CD4-positive, alpha-beta T cell treated with Interleukin-15 for 1 hour (primary cell): ENCODE measurements at regions not wholly inside any gene's neighbourhood (a gene's known extent, or its start where the extent isn't known, plus 50 kb on each side); places are given as distances from the start of the nearest gene placed in this dataset.

Experiments
- DNase-seq: peaks from one replicate; pipeline ENCODE4 v3.0.0-alpha.2; 2020

DNA sequence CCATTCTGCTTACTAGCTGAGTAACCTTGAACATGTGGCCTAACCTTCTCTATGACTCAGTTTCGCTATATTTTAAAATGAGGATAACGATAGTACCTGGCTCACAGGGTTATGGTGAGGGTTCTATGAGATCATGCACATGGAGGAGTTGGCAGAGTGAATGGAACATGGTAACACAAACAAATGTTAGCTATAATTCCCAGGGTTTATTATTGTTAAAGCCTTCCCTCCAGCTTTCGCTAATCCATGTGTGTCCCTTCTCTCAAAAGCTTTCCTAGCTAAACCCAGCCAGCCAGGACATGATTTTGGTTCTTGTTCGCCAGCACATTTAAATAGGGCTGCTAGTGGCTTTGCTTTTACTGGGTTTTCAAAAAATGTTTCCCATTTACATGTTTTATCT, 361.0 kb upstream of the NFE2L3 start:
- no peak for DNase-seq

DNA sequence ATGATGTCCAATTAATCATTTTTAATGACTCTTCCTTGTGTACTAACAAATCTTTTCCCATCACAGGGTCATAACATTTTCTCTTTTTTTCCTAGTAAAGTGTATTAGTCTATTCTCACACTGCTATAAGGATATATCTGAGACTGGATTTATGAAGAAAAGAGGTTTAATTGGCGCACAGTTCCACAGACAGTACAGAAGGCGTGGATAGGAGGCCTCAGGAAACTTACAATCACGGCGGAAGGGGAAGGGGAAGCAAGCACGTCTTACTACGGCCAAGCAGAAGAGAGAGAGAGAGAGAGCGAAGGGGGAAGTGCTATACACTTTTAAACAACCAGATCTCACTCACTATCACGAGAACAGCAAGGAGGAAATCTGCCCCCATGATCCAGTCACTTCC, 359.4 kb upstream of the NFE2L3 start:
- no peak for DNase-seq

DNA sequence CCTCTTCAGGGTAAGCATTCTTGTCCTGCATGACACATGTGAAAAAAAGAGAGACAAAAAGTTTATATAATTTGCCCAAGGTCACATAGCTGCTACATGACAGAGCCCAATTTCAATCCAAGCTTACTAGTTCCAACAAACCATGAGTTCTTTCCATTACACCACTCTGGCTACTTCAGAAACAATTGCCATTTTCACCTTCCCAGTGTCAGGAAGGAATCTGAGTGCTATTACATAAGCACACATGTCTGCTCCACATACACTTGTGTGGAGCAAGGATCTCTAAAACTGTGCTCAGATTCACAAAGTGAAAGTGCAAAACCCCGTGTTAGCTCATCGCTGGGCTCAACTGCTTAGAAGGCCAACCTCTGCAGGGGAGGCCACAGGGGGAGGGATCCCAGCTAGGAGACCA, 356.2 kb upstream of the NFE2L3 start:
- DNase-seq = no peak

DNA sequence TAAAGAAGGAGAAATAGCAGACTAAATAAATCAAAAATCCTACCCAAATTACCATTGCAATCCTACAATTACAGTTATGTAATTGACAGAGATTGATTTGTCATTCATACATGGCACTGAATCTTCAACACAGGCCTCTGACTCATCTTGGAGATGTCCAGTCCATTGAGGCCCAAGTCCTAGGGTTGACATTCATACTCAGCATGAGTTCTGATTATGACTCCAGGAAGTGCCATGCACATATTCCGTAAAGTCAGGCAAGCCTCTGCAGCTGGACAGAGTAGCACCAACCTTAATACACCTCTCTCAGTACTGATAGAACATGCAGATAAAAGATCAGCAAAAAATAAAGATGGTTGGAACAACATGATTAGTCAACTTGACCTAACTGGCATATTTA, 353.7 kb upstream of the NFE2L3 start:
- DNase-seq = no peak

DNA sequence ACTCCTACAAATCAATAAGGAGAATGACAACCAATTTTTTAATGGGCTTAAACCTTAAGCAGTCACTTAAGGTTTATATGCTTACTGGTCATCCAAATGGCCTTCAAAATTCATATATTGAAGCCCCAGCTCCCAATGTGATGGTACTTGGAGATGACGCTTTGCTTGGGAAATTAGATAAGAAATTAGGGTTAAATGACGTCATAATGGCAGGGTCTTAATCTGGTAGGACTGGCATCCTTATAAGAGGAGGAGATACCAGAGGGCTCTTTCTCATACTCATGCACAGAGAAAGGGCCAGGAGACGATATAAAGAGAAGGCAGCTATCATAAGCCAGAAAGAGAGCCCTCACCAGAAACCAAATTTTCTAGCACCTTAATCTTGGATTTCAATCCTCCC, 350.8 kb upstream of the NFE2L3 start:
- DNase-seq = no peak

DNA sequence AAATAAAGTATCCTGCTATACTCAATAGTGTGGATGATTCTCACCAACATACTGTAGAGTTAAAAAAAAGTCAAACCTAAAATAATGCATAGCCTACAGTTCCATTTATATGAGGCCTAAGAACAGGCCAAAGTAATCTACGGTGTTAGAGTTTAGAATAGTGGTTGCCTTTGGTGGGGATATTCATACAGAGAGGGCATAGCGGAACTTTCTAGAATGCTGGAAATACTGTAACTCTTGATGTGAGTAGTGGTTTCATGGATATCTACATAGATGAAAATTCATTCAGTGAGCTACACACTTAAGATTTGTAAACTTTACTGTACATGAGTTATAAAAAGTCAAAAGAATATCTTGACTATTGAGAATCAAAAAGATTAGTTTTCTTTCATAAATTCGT, 349.9 kb upstream of the NFE2L3 start:
- no peak for DNase-seq

DNA sequence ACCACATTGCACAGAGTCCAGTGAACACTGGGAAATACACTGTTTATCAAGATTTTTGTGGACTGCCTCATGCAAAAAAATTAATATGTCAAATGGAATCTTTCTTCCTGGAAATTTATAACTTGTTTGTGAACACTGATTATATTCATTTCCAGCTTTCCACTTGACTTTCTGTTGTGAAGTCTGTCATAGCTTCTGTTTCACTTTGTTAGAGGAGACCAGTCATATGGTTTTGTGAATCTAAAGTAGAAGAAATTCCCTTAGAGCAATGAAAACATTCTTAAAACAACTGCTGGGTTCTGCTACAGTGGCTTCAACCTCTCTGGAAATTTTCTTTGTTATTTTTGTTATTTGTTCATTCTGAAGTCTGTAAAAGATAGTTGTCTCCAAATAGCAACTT, 349.5 kb upstream of the NFE2L3 start:
- no peak for DNase-seq

DNA sequence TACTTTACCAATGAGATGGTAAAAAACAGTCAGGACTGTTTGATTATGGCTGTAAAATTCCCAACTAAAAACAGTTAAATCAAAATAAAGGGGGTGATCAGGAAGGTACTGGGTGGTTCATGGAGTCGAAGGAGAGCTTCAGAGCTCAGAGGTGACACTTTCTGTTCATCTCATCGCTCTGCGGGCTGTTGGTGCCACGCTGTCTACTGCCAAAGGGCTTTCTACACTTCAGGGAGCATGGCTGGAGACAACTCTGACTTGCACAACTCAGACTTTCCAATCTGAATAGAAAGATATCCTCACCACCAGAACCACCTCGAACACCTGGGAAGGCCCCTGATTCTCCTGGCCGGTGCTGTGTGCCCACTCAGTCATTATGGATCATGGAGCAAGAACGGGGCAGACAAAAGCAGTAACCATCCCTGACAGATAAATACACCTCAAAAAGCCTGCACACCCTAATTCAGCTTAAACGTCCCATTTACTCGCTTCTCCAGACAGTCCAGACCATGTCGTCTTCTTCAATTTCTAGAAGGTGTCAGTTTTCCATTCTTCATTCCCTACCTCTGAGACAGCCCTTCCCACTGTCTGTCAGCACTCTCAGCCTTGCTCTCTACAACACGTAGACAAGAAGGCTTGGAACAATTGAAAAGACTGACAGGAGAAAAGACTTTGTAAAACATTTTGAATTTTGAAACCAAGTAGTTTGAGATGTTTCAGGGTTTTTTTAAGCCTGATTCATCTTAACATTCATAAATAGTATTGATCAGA, 348.7 kb upstream of the NFE2L3 start:
- no peak for DNase-seq

DNA sequence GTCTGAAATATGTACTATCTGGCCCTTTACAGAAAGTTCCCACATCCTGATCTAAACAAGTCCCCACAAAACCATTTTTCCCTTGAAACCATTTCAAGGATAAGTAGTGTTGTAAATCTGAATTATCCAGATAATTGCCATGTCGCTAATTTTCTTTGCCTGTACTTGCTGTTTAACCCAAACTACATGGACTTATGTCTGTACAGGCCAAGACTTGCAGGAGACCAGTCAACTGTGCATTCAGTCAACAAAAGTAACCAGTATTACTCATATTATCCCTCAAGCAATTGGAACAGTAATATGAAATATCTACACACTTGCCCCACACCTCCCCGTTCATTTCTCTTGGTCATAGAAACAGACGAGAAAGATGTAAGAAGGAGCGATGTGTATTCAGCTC, 347.8 kb upstream of the NFE2L3 start:
- no peak for DNase-seq

DNA sequence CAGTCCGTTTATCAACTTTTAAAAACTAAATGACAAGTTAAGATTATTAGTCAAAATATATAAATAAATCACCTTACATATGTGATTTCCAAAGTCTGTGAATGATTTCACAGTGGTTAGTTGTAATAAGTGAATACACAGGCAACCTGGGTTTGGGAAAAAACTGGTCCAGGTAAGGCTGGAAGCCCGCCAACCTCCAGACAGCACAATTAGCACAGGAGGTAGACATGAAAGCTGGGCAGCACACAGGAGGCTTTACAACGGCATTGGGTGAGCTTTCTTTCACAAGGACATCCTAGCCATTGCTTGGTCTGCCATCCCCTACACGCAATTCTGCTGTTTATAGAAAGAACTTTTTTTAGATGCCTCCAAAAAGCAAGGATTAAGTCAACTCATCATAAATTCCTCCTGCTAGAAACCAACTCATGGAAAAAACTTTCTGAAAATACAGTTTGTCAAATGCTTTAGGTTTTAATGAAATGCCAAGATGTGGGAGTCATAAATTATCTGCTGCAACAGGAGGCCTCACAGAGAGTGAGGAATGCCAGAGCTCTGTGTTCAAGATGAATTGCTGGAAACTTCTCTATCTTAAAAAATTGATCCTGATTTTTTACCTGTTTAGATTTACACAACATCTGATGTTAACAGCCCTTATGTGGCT, 346.8 kb upstream of the NFE2L3 start:
- DNase-seq = no peak

DNA sequence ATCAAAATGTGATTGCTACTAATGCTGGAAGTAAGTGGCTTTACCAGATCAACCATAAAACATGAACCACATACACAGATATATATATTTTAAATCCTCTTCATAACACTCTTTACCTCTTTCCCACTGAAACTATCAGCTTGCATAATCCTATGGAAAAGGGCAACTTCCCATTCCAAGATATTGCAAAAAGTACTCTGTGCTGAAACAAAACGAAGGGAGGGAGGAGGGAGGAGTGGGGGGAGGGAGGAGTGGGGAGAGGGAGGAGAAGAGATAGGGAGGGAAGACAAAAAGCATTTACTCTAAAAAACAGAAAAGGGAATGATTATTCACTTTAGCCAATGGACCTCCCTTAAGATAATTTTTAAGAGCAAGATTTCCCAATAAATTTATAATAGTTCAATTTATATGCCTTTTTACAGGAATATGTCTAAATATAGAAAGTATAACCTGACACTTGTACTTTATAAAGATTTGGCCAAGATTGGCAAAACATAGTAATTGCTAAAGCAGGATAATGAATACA, 344.8 kb upstream of the NFE2L3 start:
- DNase-seq = no peak

DNA sequence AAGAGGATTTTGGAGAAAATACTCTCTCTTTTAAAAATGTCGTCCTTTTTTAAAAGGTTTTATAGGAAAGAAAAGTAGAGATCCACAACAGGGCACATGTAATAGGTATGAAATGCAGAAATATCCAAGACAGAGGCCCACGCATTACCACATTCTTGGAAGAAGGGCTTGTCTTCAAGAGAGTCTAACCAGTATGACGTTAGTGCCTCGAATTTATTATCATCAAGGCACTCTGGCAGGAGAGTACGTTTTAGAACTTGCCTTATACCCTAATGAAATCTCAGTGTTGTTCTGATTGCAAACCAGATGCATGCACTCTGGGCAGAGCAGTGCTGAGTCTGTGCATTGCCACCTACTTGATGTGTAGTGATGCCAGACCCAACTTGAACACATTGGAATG, 342.6 kb upstream of the NFE2L3 start:
- no peak for DNase-seq

DNA sequence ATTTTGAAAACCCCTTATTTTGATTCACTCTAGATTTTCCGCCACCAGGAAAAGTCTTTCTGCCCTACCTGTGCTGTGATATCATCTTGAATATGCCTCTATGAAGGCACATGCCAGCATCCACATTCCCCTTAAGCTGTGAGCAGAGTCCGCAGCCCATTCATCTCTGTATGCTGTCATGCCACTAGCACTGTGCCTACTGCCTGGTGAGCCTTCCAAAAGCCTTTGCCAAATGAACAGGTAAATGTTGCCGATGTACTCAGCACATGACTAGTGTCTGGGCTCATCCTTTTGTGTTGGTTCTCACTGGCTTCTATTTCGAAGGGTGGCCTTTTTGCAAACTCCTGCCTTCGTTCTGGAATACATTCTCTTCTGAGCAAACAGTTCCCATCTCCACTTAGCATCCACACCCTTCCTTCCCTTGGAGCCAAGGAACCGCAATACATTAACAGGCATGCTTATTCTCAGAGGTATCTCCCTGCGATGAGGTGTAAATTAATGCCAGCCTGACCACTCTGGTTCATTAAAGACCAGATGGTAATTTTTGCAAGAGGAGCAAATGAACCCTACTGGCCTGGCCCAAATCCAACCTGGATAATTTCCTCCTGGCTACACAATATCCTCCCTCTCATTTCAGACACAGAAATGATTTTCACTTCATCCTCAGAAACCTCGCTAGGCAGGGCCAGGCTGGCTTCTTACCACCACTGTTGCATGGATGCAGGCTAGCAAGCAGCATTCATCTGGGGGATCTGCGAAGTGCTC, 339.7 kb upstream of the NFE2L3 start:
- DNase-seq = no peak

DNA sequence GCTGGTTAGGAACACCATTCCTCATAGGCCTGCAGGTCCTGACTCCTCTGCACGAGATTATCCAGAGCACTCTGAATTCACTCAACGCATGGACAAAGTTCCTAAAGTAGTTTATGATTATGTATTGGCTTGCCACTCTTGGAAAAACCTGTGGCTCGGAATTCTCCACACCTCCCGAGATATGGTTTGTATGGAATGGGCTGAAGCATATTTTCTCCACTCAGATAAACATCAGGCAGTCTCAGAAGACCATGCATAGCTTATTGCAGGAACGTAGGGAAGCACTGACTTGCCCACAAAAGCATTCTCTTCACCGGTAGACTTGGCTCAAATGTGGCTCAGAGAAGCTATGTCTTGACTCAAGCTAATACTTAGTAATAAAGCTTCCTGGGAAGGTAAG, 338.6 kb upstream of the NFE2L3 start:
- no peak for DNase-seq

DNA sequence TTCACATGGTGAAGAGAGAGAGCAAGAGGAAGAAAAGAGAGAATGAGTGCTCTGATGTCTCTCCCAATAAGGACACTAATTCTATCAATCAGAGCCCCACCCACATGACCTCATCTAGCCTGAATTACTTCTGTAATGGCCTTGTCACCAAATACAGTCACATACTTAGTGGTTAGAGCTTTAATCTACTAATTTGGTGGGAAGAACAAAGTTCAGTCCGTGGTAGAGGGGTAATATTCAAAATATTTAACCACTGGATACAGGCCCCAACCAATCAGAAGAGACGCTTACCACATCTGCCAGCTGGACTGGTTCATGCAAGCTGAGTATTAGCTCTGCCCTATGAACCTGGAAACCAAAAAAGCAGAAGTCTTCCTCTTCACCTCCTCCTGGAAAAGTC, 336.3 kb upstream of the NFE2L3 start:
- no peak for DNase-seq

DNA sequence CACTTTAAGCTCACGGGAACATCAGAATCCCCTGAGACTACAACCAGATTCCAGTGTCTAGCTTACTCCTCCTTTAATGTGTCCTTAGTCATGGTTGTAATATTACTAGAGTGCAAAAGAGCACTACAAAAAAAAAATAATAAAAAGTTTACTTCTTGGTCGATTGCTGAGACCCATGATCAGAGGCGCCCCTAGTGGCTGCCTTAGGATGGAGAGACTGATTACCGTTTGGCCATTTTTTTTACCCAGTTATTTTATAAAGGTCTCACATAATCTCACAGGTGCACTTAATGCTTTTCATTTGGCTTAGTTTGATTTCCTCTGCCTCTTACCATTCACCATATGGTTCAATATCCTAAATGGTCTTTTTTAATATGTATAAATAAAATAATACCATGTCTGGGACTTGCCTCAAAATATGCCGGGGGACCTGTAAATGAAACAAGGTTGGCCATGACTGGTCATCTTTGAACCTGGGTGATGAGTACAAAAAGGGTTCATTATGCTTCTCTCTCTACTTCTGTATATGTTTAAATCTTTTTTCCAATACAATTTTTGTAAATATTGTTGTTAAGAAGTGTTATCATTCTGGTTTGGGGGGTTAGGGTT, 331.5 kb upstream of the NFE2L3 start:
- DNase-seq = no peak

DNA sequence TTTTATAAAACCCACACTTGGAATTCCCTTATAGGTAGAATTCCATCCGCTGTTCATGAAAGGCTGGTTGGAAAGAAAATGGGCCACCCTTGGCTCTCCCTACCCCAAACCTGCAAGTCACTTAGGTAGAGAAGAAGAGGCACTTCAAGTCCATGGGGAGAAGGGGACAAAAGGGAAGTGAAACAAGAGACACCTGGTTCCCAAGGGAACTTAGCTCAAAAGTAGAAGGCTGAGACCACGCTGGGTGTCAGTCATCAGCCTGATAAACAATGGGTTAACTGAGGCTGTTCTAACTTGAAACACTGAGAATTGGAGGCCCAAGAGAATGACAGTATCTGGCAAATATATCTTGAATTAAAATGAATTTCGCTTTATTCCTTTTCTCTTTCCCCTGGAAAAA, 330.8 kb upstream of the NFE2L3 start:
- DNase-seq = no peak

DNA sequence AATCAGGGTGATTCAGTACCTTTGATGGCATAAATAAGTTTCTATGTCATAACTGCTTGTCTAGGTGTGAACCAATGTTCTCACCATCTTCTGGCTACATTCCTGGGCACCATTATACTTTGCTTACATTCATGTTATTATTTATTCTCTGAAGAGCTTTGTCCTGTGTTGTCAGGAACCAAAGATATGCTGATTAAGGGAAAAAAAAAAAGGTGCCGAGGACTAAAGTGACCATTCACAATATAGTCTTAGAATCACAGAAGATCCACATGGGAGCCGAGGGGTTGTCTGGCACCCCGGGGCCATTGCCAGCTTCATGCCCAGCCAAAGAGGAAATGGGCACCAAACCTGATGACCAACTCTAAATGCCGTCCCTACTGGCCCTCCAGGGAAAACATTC, 329.2 kb upstream of the NFE2L3 start:
- DNase-seq = no peak

DNA sequence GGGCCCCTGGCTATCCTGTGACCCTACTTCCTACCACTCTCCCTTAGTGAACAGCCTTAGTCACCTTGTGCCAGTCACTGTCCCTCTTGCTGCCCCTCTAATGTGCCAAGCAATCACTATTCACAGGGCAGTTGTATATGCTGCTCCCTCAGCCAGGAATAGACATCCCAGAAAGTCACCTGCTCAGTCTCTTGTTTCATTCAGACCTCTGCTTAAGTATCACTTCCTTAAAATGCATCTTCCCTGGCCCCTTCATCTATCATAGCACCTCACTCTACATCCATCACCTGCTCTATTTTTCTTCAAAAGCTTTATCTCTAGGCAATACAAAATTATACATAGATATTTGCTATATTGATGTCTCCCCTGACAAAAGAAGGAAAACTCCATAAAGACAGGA, 328.4 kb upstream of the NFE2L3 start:
- no peak for DNase-seq

DNA sequence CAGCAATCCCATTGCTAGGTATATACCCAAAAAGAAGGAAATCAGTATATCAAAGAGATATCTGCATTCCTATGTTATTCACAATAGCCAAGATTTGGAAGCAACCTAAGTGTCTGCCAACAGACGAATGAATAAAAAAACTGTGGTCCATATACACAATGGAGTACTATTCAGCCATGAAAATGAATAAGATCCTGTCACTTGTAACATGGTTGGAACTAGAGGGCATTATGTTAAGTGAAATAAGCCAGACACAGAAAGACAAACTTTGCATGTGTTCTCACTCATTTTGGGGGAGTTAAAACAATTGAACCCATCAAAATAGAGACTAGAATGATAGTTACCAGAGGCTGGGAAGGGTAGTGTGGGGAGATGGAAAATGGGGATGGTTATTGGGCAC, 323.5 kb upstream of the NFE2L3 start:
- DNase-seq = no peak

DNA sequence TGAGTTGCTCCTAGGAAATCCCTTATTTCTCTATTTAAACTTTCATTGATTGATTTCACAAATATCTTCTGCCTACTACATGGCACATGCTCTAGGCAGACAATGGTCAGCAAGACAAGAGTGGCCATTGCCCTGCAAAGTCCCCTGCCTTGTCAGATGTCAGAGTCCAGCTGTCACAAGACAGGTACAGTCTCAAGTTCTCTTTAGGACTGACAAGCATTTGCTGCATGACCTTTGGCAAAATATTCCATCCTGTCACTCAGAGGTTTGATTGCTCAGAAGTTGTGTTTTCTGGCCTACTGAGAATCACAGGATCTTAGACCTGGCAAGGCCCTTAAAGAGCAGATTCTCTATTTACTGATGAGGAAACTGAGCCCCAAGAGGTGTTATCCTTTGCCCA, 322.3 kb upstream of the NFE2L3 start:
- DNase-seq = no peak

DNA sequence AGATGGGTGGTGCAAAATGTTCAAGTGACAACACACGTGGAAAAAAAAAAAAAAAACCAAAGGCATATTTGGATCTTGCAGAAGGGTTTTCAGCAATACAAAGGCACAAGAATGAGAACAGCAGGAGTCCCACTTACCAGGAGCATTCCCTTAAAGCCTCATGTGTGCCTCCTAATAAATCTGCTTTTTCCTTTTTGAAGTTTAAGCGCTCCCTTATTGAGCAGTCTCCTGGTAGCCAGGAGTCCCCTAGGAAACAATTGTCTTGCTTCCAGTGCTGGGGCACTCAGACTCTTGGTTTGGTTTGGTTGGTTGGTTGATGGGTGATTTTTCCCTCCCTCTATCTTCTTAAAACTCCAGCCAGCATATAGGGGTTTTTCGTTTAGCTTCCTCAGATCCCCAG, 321.8 kb upstream of the NFE2L3 start:
- DNase-seq = no peak

DNA sequence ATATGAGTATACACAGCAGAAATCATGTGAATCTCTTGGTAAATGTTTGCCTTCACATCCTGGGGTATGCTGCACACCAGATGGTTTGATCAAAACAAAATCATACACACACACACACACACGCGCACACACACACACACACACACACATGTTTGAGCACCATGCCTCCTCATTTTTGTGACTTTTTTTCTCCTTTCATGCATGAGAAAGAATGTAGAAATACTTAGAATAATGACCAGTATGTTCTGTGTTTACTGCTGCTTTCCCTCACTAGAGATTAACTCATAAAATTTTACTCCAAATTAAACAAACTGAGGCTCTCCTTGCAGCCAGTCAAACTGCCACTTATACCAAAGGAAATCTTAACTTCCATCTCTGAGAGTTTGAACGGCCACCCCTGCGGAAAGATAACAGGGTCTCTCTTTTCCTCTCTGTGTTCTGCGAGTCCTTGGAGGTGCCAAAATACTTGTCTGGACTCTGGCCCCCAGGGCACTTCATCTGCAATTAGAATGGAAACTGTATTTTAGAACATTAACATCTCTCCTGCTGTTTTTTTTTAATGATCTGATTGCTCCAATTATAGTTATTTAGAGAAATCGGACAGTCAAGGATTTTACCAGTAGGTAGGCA, 320.8 kb upstream of the NFE2L3 start:
- DNase-seq = no peak
